ENCODE measurements at regions not wholly inside any gene's neighbourhood (a gene's known extent, or its start where the extent isn't known, plus 50 kb on each side); places are given as distances from the start of the nearest gene placed in this dataset.

GRCh38 chr7:63104666-63105065 is 894.0 kb upstream of the ZNF722 start:
- no peak for TF ChIP-seq CTCF (conservative IDR thresholded peaks at IDR 0.05)
- no peak for TF ChIP-seq EZH2 (IDR thresholded peaks at IDR 0.05; ENCODE audit: low read depth)
